ENCODE measurements at regions not wholly inside any gene's neighbourhood (a gene's known extent, or its start where the extent isn't known, plus 50 kb on each side); places are given as distances from the start of the nearest gene placed in this dataset.
A peak's percentile ranks its signal among the peaks of the same experiment; 100 is the strongest.

- TF ChIP-seq, protein P1, sequence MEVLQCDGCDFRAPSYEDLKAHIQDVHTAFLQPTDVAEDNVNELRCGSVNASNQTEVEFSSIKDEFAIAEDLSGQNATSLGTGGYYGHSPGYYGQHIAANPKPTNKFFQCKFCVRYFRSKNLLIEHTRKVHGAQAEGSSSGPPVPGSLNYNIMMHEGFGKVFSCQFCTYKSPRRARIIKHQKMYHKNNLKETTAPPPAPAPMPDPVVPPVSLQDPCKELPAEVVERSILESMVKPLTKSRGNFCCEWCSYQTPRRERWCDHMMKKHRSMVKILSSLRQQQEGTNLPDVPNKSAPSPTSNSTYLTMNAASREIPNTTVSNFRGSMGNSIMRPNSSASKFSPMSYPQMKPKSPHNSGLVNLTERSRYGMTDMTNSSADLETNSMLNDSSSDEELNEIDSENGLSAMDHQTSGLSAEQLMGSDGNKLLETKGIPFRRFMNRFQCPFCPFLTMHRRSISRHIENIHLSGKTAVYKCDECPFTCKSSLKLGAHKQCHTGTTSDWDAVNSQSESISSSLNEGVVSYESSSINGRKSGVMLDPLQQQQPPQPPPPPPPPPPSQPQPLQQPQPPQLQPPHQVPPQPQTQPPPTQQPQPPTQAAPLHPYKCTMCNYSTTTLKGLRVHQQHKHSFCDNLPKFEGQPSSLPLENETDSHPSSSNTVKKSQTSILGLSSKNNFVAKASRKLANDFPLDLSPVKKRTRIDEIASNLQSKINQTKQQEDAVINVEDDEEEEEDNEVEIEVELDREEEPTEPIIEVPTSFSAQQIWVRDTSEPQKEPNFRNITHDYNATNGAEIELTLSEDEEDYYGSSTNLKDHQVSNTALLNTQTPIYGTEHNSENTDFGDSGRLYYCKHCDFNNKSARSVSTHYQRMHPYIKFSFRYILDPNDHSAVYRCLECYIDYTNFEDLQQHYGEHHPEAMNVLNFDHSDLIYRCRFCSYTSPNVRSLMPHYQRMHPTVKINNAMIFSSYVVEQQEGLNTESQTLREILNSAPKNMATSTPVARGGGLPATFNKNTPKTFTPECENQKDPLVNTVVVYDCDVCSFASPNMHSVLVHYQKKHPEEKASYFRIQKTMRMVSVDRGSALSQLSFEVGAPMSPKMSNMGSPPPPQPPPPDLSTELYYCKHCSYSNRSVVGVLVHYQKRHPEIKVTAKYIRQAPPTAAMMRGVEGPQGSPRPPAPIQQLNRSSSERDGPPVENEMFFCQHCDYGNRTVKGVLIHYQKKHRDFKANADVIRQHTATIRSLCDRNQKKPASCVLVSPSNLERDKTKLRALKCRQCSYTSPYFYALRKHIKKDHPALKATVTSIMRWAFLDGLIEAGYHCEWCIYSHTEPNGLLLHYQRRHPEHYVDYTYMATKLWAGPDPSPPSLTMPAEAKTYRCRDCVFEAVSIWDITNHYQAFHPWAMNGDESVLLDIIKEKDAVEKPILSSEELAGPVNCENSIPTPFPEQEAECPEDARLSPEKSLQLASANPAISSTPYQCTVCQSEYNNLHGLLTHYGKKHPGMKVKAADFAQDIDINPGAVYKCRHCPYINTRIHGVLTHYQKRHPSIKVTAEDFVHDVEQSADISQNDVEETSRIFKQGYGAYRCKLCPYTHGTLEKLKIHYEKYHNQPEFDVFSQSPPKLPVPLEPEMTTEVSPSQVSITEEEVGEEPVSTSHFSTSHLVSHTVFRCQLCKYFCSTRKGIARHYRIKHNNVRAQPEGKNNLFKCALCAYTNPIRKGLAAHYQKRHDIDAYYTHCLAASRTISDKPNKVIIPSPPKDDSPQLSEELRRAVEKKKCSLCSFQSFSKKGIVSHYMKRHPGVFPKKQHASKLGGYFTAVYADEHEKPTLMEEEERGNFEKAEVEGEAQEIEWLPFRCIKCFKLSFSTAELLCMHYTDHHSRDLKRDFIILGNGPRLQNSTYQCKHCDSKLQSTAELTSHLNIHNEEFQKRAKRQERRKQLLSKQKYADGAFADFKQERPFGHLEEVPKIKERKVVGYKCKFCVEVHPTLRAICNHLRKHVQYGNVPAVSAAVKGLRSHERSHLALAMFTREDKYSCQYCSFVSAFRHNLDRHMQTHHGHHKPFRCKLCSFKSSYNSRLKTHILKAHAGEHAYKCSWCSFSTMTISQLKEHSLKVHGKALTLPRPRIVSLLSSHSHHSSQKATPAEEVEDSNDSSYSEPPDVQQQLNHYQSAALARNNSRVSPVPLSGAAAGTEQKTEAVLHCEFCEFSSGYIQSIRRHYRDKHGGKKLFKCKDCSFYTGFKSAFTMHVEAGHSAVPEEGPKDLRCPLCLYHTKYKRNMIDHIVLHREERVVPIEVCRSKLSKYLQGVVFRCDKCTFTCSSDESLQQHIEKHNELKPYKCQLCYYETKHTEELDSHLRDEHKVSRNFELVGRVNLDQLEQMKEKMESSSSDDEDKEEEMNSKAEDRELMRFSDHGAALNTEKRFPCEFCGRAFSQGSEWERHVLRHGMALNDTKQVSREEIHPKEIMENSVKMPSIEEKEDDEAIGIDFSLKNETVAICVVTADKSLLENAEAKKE (CRISPR knock-in tag; IDR thresholded peaks at IDR 0.05), result no peak
- no peak for TF ChIP-seq POLR2AphosphoS5 (IDR thresholded peaks at IDR 0.05; ENCODE audit: low read depth)
Observed at GRCh38 chr3:72186400-72186855, 401.5 kb upstream of the PROK2 start (continued).

DNA sequence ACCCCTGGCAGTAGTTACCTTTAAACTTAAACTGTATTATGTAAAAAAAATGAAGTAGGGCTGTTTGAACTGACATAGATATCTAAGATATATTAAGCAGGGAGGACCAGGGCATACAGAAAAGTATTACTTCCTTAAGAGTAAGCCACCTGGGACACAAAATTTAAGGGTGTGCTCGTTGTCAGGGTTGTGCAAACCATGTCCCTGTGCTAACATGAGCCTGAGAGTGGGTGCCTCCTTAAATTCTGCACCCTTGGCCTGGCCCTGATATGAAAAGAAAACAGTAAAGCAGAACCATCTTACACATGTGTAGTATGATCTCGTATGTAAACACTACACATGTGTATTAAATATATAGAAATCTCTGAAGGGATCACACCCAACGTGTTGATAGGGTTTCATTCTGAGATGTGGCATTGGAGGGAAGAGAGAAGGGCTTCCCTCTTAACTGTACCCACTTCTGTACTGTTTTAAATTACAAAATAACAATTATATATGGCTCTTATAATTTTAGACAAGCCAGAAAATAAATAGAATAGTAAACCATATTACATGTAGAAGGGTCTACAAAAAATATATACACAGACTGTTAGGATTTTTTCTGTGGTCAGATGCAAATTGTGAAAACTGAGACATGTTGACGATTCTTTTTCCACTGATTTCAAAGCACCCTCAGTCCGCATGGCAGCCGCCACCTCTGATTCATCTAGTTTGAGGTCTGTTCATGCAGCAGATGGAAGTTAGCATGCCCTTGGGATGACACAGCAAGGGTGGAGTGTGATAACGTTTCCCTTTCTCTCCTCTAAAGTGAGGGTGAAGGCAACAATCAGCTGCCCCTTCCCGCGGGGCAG, 400.8 kb upstream of the PROK2 start:
- Histone ChIP-seq H3K9me2 (ENCODE audit: insufficient read depth) (0 out of 2 replicates have a peak, but pooled peaks cover 5% of the 10 kb centered on the region), H2AFZ (0 out of 2 replicates have a peak overlapping the region, but pooled peaks have one; percentile 7), H3K79me2 (replicated peaks; ENCODE audit: insufficient read depth) (no peaks in the 10 kb centered on the region), H3K4me2 (no peak overlapping the region), H3K27me3 (ENCODE audit: insufficient read depth) (no peaks in the 10 kb centered on the region), H3K36me3 (ENCODE audit: insufficient read depth) (no peaks in the 10 kb centered on the region), H3K4me3 (no peak overlapping the region), H4K20me1 (replicated peaks; ENCODE audit: insufficient read depth) (no peaks in the 10 kb centered on the region), H3K27ac (ENCODE audit: low read depth) (no peak overlapping the region), H3F3A (replicated peaks; ENCODE audit: low read depth) (no peaks in the 10 kb centered on the region), H3K4me1 (ENCODE audit: insufficient read depth) (no peaks in the 10 kb centered on the region)
- 0 out of 3 replicates have a peak, but pooled peaks cover 4% of the 10 kb centered on the region for H3K9me3 Mint-ChIP-seq
- no peak overlapping the region for H3K27ac Mint-ChIP-seq
- TF ChIP-seq NANOG (IDR thresholded peaks at IDR 0.05; ENCODE audit: borderline replicate concordance), result no peak
- no peak for DNase-seq (ENCODE audit: low spot score)
- no peaks in the 10 kb centered on the region for H3K27me3 Mint-ChIP-seq (ENCODE audit: insufficient read depth, low read depth, poor library complexity)
- H3K4me1 Mint-ChIP-seq, result no peaks in the 10 kb centered on the region
- no peak for ATAC-seq
- H3K4me3 Mint-ChIP-seq, result no peak overlapping the region
- no peaks in the 10 kb centered on the region for H3K36me3 Mint-ChIP-seq (ENCODE audit: low read depth)
